ENCODE measurements at regions not wholly inside any gene's neighbourhood (a gene's known extent, or its start where the extent isn't known, plus 50 kb on each side); places are given as distances from the start of the nearest gene placed in this dataset.

DNA sequence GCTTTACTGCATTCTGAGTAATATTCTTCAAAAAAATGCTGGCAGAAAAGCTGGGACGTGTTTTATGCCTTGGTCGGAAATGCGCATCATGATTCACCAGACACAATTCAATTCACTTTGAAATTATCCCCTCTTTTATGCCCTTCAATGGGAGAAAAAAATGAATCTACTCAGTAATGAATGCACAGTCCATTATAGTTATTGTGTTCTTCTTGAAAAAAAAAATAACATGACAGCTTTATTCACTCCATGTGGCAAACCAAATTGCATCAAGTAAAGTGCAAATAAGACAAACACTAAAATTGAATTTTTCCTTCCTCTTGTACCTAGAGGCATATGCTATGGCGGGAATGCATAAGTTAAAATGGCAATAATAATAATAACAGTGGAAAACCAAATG is 159.4 kb upstream of the IFNG-AS1 start:
- Histone ChIP-seq H3K79me2 (ENCODE audit: insufficient read depth, low read length) (no peaks in the 10 kb centered on the region), H3K4me3 (replicated peaks in 1 of 3; ENCODE audit: insufficient read depth in 1 of 3, low read depth in 2 of 3, low read length in 3 of 3) (no peak overlapping the region), H3K36me3 (replicated peaks in 1 of 2; ENCODE audit: control insufficient read depth in 1 of 2, insufficient read depth in 2 of 2, low read length in 2 of 2) (no peaks in the 10 kb centered on the region), H3K9ac (ENCODE audit: insufficient read depth, low read depth, low read length) (no peak overlapping the region), H2AFZ (ENCODE audit: low read length) (no peak overlapping the region), H3K4me1 (ENCODE audit: insufficient read depth, low read length) (no peaks in the 10 kb centered on the region), H4K20me1 (ENCODE audit: insufficient read depth, low read length) (no peaks in the 10 kb centered on the region), H3K4me2 (ENCODE audit: low read depth, low read length) (no peak overlapping the region), H3K9me3 (ENCODE audit: low read length) (no peaks in the 10 kb centered on the region), H3K27me3 (ENCODE audit: control insufficient read depth in 1 of 2, insufficient read depth in 2 of 2, low read length in 2 of 2) (no peaks in the 10 kb centered on the region), H3K27ac (ENCODE audit: extremely low read length, insufficient read depth, low read length) (no peak overlapping the region)
- ChIA-PET POLR2A (no interaction called here), CTCF (ENCODE audit: low intra/inter-chr PET ratio, low total read pairs) (no interaction called here)
- WGBS (ENCODE audit: low lambda C conversion rate) = 56% methylated on average over 4 of the region's 4 CpGs
- no peak for DNase-seq (ENCODE audit: low spot score)
- no peak for ATAC-seq
- in situ Hi-C loops (cut with HindIII; ENCODE audit: extremely low pct_ligation_motif_present, low pct_unique_long_range_greater_than_20kb) (no loop called here), intact Hi-C loops (cut with micrococcal nuclease; ENCODE audit: unreplicated experiment) (no loop called here)
- FAIRE-seq = no peak
- BruUV-seq (replicated peaks) = no TSS peak
- no peak for TF ChIP-seq PHF20 (CRISPR knock-in tag; IDR thresholded peaks at IDR 0.05)
- TF ChIP-seq ZMYM4 (CRISPR knock-in tag; IDR thresholded peaks at IDR 0.05) = no peak
- TF ChIP-seq RFX5 (IDR thresholded peaks at IDR 0.05; ENCODE audit: low read depth, low read length) = no peak
- TF ChIP-seq, protein P1, sequence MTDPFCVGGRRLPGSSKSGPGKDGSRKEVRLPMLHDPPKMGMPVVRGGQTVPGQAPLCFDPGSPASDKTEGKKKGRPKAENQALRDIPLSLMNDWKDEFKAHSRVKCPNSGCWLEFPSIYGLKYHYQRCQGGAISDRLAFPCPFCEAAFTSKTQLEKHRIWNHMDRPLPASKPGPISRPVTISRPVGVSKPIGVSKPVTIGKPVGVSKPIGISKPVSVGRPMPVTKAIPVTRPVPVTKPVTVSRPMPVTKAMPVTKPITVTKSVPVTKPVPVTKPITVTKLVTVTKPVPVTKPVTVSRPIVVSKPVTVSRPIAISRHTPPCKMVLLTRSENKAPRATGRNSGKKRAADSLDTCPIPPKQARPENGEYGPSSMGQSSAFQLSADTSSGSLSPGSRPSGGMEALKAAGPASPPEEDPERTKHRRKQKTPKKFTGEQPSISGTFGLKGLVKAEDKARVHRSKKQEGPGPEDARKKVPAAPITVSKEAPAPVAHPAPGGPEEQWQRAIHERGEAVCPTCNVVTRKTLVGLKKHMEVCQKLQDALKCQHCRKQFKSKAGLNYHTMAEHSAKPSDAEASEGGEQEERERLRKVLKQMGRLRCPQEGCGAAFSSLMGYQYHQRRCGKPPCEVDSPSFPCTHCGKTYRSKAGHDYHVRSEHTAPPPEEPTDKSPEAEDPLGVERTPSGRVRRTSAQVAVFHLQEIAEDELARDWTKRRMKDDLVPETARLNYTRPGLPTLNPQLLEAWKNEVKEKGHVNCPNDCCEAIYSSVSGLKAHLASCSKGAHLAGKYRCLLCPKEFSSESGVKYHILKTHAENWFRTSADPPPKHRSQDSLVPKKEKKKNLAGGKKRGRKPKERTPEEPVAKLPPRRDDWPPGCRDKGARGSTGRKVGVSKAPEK (CRISPR knock-in tag; IDR thresholded peaks at IDR 0.05; ENCODE audit: borderline replicate concordance) = no peak
- no peak for TF ChIP-seq BCLAF1 (IDR thresholded peaks at IDR 0.05)
- no peak for TF ChIP-seq ZMYM2 (CRISPR knock-in tag; IDR thresholded peaks at IDR 0.05)
- TF ChIP-seq ZBED4 (CRISPR knock-in tag; IDR thresholded peaks at IDR 0.05; ENCODE audit: borderline replicate concordance) = no peak
